Activated naive CD4-positive, alpha-beta T cell treated with anti-CD3 and anti-CD28 coated beads, Interleukin-2, amount 50 U/mL, for 16 hours (primary cell): ENCODE measurements at regions not wholly inside any gene's neighbourhood (a gene's known extent, or its start where the extent isn't known, plus 50 kb on each side); places are given as distances from the start of the nearest gene placed in this dataset.

ENCODE experiments used
- DNase-seq: peaks from one replicate; pipeline ENCODE4 v3.0.0-alpha.2; 2020

DNA sequence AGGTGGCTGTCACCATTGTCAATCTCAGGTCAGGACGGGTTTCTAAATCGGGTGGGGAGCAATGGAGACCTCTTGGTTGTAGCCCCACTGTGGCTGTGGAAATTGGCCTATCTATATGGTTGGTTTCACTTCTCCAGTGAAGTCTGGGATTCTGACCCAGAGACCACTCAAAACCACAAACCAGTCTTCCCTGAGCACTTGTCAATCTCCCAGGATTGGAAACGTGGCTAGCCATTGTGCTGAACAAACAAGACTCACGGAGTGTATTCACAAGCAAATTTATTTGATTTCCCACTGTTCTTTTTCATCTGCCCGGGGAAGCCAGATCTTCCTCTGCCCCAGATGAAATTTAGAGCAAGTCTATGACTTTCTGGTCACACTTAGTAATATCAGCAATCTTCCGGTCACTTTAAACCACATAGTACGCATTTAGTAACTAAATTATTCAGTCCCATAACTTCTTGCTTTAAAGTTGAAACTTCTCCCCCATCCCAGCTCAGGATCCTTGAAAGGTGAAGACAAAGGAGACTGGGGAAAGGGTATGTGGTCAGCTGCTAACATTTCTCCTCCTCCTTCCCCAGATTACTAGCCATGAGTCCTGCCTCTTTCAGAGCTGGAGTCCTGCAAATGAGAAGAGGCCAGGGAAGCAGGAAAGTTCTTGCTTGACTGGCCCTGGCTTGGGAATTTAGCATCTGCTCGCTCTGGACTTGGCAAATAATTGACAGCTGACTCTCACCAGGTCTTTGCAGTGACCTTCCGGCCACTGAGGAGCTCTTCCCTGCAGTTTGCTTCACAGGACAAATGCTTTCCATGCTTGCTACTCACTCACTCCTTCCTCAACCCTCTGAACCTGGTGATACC is 123.2 kb upstream of the MAX start:
- DNase-seq, result no peak

DNA sequence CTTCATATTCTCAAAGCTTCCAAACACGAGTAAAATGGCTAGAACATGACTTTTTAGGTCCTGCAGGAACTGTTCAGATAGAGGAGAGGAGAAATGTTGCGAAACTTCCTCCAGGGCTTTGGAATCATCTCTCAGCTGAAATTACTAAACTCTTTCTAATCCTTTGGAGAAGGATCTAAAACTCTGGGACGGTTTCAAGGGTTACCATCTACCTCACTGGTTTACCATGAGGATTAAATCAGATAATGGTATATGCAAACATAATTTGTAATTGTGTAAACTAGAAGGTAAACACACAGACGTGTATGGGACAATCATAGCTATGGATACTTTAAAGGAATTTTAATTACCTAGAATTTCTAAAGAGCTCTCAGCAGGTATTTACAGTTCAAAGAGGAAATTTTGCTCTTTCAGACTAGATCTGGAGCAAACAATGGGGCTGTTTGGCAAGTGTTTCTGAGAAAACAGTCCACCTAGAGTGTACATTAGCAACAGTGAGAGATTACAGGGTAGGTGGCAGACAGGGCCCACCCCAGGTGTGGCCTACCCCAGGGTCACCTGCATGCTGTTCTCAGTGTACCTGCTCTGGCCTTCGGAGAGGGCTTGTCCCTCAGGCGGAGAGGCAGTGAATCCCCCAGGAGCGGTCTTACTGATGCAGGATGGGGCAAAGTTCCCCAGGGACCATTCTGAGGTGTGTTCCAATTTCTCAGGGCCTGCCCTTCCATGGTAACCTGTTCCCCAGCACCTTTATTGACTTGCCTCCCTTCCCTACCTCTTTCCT is 124.7 kb upstream of the MAX start:
- no peak for DNase-seq

DNA sequence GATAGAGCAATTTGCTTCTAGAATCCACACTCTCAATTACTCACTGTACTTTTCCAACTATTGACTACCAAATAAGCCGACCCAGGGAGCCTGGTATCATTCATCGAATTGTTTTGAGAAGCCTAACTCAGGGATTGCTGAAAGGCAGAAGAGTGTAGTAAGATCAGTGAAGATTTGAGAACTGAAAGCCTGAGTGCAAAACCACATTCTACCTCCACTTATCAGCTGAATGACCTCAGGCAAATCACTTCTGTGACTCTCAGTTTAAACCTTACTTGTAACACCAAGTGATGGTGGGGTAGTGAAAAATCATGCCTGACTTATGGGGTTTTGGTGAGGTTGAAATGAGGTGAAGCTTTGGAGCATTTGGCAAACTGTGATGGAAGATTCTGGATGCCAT is 126.1 kb upstream of the MAX start:
- no peak for DNase-seq

DNA sequence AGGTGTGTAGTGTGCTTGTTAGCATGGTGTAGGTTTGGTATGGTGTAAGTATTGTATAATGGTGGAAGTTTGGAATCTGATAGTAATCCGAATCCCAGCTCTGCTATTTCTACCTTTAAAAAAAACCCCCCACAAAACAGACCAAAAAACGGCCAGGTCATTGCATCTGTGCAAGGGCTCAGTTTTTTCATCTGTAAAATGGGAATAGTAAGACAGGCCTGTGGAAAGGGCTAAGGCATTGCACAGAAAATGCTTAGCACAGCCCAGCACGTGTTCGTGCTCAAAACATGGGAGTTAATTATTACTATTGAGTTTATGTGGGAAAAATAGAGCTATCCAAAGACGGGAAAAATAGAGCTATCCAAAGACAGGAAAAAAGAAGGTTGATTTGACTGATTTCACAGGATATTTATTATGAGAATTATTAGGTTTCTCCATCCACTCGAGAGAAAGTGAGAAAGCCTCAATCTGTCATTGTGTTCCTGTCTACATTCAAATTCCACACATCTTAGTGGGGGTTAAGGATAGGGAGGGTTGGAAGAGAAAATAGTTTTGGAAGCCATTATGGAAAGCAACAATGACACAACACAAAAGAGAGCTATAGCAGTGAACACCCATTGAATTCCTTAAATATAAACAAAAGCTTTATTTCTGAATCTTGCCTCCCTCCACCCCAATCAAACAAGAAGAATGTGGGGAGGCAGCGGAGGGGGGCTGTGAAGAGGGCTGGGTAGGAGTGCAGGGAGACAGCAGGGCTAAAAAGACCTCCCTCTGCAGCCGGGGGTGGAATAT is 126.8 kb upstream of the MAX start:
- no peak for DNase-seq

DNA sequence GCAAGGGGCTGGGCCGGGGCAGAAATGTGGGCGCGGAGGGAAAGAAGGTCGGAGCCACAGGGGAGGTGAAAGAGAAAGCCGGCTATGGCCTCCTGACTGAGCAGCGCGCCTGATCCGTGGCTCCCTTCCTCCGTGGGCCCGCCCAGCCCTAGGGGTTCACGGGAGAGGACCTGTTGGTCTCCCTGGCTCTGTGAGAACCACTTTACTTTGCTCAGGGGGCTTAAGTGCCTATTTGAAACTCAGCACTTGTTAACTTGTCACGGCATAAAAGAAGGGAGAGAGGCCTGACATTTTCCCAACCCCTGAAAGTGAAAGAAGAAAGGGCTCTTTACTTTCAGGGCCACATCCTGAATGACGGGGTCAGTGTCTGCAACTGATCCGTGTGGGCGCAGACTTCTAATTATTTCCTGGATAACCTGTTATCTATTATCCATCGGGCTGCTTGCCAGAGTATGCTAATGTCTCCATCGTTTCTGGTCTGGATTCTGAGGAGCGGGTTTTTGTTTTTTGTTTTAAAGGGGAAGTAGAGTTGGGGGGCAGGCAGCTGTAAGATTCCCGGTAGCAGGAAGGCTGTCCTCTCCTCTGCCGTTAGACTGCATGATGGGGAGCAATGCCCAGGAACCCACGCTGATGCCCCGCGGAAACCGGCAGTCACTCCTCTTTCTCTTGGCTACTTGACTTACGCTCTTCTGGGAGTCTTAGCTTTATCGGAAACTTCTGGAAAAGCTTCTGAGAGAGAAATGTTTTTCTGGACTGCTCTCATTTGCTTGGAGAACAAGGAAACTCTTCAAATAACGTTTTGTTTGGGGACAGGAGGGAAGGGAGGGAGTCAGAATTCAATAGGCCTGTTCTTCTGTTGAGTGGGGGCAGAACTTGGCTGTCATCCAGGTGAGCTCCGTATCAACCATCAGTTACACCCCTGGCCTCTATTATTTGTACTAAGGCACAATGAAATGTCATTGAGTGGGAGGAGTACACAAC is 127.7 kb upstream of the MAX start:
- DNase-seq, result peak; percentile 44

DNA sequence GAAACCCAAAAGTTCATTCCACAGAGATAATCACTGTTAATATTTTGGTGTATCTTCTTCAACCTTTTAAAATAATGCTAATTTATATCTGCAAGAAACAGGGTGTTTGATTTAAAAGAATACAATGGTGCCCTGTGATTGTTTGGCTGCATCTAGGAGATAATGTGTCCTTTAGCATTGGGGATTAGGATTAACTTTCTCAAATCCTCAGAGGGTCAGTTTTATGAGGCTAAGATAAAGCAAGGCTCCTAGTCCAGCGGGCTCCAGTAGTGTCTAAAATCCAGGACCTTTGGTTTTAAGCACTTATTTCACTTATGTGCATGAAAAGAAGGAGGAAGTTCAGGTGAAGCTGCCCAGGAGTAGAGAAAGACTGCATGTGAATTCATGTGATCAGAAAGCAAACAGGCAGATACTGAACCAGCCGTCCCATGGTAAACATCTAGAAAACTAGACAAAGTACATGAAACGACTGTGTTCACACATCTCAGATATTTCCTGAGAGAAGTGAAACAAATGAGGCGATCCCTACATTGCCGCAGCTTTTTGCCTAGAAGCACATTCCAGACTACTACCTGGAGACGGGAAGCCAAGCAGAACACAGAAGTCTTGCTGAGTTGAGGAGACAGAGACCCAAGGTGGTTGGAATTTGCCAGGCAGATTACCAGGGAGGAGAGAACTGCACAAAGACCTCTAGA is 129.1 kb upstream of the MAX start:
- DNase-seq, result no peak

DNA sequence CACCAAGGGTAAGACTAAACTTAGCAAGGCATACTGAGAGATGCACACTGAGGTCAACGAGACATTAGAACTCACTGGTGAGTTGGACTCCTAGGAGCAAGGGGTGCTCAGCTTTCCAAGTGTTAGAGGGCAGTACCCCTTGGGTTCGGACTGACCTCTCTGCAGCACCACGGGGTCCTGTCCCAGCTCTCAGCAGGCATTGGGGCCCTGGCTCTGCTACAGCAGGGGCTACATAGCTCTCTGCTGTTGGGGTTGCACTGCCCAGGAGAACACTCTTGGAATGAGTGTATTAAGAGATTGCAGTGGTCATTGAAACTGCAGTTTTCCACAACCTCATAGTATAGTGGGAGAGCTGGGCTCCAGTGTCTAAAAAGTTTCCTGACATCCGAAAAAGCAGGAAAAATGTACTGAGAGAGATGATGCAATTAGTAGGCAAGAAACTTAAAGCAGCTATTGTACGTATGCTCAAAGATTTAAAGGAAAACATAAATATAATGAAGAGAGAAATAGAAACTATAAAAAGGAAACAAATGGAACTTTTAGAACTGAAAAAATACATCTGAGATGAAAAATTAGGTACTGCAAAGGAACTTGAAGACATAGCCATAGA is 132.5 kb upstream of the MAX start:
- DNase-seq, result no peak

DNA sequence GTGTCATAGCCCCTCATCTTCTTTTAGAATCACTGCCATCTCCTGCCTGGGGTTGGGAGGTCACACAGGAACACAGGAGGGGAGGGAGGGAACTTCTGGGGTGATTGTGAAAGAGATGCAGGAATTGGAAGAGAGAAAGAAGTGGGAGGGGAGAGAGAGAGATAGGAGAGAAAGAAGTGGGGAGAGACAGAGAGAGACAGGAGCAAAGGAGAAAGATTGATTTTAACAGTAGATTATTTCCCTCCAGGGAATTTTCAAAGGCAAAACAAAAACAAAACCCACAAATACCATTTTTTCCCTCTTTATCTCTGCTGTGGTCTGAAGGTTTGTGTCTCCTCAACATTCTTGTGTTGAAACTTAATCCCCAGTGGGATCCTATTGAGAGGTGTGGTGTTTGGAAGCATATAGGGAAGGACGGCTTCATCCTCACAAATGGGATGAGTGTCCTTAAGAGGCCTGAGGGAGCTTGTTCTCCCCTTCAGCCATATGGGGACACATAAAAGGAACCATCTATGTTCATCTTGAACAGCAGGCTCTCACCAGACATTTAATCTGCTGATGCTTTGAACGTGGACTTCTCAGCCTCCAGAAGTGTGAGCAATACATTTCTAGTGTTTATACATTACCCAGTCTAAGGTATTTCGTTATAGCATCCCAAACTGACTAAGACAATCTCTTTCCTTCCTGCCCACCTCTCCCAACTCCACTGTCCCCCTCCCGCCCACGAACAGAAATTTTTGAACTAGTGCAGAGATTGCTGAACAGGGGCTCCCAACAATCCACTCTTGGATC is 134.9 kb upstream of the MAX start:
- DNase-seq, result no peak

DNA sequence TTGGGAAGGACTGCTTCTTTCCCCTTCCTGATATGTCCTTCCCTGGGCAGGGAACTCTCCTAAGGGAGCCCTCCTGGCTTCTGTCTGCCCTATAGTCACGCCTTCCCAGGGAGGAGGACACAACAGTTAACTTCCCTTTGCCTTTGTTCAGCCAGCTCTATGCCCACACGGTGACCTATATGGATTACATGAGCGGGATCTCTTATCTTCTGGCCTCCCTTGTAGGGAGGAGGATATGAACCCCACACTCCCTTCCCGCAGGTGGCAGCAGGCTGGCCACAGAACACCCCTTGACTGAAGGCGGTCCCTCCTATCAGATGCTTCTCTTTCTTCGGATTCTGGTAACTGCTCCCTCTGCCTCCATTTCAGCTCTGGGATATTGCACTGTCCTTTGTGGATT is 135.6 kb upstream of the MAX start:
- DNase-seq, result no peak

DNA sequence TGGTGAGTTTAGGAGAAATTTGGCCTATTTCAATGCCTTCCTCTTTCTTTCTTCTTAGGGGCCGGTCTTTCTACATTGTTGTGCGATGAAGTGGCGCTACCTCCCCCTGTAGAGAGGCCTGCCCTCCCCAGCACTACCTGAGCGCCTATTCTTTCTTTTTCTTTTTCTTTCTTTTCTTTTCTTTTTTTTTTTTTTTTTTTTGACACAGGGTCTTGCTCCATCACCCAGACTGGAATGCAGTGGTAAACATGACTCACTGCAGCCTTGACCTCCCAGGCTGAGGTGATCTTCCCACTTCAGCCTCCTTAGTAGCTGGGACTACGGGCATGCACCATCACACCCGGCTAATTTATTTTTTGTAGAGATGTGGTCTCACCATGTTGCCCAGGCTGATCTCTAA is 136.1 kb upstream of the MAX start:
- DNase-seq, result no peak

DNA sequence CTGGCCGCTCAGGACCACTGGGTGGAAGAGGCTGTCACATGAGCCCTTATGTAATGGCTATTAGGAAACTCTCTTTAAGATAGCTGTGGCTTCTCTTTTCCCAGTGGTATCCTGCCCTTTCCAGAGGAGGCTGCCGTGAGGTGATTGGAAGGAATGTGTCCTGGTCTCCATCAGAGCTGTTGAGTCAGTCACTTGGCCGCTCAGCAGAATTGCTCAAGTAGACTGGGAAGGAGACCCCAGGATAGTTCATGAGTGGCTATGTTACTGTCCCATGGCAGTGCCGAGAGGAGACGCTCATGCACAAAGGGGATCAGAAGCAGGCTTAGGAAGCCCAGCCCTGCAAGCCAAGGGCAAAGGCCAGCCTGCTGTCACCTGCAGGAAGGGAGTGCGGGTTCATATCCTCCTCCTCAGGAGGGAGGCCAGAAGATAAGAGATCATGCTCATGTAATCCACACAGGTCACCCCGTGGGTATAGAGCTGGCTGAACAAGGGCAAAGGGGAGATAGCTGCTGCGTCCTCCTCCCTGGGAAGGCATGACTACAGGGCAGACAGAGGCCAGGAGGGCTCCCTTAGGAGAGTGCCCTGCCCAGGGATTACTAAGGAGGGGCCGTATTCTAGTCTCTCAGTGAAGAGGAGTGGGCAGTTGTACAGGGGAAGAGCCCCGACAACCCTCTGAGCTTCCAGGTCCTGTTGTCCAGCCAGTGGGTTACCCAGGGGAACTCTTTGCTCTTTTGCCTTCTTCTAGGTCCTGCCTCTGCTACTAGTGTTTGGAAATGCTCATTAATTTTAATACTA is 137.0 kb upstream of the MAX start:
- DNase-seq, result no peak

DNA sequence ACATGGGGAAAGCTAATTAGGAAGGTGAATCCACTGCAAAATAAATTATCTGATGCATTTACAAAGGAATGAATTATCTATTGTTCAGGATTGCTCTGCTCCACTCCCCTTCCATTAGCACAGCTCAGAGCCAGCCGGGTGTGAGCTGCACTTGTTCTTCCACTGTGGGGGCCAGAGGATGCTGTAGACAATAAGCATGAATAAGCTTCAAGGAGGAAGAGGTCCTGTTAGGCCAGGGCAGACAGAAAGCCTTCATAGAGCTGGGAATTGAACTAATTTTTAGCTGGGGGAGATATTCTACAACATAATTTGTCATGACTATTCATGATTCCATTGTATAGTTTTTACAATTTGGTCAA is 137.6 kb upstream of the MAX start:
- DNase-seq, result no peak

DNA sequence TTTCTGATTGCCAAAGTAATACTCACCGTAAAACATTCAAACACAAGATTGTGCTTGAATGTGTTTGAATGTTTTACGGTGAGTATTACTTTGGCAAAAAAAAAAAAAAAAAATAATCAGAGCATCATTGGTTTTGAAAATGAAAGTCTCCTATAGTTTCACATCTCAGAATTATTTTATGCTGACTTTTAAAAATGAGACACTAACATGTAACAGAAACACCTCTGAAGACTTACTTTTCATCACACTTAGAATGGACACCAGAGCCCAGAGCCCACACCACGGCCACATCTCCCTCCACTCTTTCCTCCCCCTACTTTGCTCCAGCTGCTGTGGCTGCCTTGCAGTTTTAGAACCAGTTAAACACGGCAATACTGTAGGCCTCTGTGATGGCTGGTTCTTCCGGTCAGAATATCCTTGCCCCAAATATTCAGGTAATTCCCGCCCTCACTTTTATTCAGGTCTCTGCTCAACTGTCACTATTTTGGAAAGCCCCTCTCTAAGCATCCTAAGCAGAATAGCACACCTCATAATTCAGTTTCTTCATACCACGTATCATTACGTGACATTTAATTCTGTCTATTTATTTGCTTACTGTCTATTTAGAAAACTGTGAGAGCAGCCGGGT is 138.9 kb upstream of the MAX start:
- no peak for DNase-seq

DNA sequence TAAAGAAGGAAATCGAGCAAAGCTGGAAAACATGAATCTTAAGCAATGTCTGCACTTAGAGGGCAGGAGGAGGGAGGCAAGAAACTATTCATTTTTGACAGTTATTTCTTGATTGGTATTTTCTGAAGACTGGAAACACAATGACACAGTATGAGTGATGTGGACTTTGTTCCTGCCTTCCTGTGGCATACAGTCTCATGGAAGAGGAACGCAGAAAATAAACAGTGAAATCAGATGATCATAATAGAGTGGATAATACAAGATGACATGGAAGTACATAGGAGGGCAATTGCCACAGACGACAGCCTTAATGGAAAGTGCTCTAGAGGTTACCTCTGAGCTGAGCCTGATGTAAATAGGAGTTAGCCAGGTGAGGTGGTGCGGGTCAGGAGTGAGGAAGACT is 140.4 kb upstream of the MAX start:
- no peak for DNase-seq

DNA sequence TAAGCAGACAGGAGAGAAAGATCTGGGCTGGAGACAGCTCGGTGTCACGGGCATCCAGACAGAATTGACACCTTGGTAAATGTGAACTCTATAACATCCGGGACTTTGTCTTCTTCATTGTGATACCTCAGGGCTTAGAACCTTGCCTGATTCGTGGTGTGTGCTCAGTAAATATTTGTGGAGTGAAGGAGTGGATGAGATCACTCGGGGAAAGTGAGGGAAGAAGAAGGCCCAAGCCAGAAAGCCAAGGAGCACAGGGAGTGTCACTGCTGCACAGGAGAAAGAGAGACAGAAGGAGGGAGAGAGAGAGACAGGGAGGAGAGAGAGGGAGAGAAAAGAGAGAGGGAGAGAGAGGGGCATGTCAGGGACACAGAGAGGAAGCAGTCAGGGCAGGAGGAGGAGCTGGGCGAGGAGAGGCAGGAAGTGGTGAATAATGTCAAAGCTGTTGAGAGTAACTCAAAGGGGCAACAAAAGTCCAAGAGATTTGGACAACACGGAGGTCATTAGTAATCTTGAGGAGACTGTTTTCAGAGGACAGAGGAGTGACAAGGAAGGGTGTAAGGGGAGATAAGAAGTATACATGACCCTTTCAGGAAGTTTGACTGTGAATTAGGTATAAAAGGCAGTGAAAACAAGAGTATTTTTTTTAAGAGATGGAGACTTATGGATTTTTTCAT is 141.6 kb upstream of the MAX start:
- no peak for DNase-seq

DNA sequence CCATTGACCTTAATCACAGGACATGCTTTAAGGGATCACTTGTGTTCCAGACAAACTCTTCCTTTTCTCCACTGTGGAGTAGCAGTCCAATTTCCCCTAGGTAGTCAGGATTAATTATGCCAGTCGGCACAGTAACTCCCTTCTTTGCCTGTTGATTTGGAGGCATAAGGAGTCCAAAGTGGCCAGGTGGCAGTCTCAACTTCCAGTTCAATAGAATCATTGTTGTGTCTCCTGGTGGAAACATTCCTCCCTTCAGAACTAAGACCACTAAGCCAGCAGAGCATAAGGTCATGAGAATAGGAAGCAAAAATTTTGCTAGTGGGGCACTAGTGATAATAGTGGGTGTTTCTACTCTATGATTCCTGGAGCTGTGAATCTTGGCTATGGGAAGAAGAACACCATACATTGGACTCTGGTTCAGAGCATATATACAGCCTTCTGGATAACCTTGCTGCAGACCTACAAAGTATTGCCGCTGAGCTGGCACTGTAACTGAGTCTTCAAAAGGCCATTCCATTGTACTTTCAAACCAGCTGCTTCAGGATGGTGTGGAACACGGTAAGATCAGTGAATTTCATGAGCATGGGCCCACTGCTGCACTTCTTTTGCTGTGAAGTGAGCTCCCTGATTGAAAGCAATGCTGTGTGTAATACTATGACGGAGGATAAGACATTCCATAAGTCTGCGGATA is 147.3 kb upstream of the MAX start:
- no peak for DNase-seq

DNA sequence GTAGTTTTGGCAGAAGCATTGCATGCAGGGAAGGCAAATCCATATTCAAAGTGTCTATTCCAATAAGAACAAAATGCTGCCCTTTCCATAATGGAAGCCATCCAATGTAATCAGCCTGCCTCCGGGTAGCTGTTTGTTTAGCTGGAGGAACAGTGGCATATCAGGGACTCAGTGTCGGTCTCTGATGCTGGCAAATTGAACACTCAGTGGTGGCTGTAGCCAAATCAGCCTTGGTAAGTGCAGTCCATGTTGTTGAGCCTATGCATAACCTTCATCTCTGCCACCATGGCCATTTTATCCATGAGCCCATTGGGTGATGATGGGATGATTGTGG is 147.8 kb upstream of the MAX start:
- DNase-seq, result no peak

DNA sequence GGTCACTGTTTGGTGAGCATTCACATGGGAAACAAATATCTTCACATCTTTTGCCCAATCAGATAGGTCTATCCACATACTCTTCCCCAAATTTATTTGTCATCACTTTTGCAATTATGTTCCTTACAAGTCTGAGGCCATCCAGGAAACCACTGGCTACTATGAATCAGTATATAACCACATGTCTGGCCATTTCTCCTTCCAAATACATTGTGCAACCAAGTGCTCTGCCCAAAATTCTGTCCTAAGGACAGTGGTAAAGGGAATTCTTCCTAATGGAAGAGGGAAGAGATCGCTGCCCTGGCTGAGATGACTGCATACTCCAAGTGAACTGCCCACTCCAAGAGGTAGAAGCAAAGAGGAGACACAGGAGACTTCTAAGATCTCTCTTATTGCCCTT is 148.9 kb upstream of the MAX start:
- no peak for DNase-seq
